ENCODE measurements at regions not wholly inside any gene's neighbourhood (a gene's known extent, or its start where the extent isn't known, plus 50 kb on each side); places are given as distances from the start of the nearest gene placed in this dataset.

GRCh38 chr4:180953572-180953971 lies 1289.6 kb upstream of the TENM3 start:
- Histone ChIP-seq H3K27me3 (no peaks in the 10 kb centered on the region), H3K27ac (no peak overlapping the region), H3K9me3 (no peaks in the 10 kb centered on the region), H3K4me3 (no peak overlapping the region), H3K36me3 (no peaks in the 10 kb centered on the region), H3K4me1 (no peaks in the 10 kb centered on the region)
- TF ChIP-seq POLR2A (IDR thresholded peaks at IDR 0.05) (no peak), POLR2AphosphoS5 (IDR thresholded peaks at IDR 0.05) (no peak), EP300 (IDR thresholded peaks at IDR 0.05) (no peak)
- TF ChIP-seq, protein P1, sequence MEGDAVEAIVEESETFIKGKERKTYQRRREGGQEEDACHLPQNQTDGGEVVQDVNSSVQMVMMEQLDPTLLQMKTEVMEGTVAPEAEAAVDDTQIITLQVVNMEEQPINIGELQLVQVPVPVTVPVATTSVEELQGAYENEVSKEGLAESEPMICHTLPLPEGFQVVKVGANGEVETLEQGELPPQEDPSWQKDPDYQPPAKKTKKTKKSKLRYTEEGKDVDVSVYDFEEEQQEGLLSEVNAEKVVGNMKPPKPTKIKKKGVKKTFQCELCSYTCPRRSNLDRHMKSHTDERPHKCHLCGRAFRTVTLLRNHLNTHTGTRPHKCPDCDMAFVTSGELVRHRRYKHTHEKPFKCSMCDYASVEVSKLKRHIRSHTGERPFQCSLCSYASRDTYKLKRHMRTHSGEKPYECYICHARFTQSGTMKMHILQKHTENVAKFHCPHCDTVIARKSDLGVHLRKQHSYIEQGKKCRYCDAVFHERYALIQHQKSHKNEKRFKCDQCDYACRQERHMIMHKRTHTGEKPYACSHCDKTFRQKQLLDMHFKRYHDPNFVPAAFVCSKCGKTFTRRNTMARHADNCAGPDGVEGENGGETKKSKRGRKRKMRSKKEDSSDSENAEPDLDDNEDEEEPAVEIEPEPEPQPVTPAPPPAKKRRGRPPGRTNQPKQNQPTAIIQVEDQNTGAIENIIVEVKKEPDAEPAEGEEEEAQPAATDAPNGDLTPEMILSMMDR (IDR thresholded peaks at IDR 0.05) = no peak
- 90% methylated on average over 4 of the region's 4 CpGs for WGBS
- DNase-seq (ENCODE audit: low spot score in 2 of 2) = no peak

DNA sequence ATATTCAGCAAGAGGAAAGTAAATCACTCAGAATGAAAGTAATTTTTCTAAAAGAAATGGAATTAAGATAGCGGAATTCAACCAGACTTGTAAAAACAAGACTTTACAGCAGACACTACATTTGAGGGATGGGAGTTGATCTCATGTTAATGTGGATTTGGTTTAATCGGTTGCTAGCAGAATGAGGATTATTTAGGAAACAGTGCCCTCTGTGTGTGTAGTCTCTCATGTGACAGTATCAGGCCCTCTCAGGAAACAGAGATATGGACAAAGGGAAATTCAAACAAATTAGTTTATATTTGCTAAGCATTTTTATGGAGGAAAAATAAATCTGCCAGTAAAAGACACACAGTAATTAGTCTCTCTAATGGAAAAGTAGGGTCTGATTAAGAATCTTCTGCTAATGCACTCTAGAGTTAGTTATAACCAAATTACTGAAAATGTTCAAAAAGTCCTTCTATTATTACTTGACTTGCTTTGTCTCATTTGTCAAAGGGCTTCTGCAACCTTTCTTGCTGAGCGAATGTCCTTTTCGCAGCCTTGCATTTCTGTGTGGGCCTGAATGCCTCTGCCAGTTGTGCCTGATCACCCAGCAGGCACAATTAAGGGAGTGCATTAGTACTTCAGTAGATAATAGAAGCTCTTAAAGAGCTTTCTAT lies 1282.3 kb upstream of the TENM3 start:
- WGBS = 72% methylated on average over 4 of the region's 4 CpGs
- no peak for DNase-seq (ENCODE audit: low spot score in 2 of 2)
- no peaks in the 10 kb centered on the region for H3K27me3 ChIP-seq
- TF ChIP-seq POLR2A (IDR thresholded peaks at IDR 0.05) (no peak), POLR2AphosphoS5 (IDR thresholded peaks at IDR 0.05) (no peak), EP300 (IDR thresholded peaks at IDR 0.05) (no peak)
- TF ChIP-seq, protein P1 (IDR thresholded peaks at IDR 0.05) = no peak
- no peaks in the 10 kb centered on the region for H3K36me3 ChIP-seq
- no peak overlapping the region for H3K4me3 ChIP-seq
- no peak overlapping the region for H3K27ac ChIP-seq
- no peaks in the 10 kb centered on the region for H3K4me1 ChIP-seq
- H3K9me3 ChIP-seq = no peaks in the 10 kb centered on the region

DNA sequence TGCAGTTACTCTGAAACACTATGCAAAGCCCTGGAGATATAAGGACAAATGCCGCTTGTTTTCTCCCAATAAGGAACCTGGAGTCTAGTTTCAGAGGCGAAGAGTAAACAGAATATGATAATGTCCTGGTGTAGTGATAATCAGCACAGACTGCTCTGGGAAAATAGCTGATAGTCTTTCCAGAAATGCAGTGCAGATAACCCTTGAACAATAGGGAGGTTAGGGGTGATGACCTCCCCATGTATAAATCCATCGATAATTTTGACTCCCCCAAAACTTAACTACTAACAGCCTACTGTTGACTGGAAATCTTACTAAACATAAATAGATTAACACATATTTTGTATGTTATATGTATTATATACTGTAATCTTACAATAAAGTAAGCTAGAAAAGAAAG lies 1280.9 kb upstream of the TENM3 start:
- whole genome bisulfite sequencing = 88% methylated on average over 3 of the region's 3 CpGs
- TF ChIP-seq, protein P1 (IDR thresholded peaks at IDR 0.05) = no peak
- TF ChIP-seq POLR2AphosphoS5 (IDR thresholded peaks at IDR 0.05) = no peak
- TF ChIP-seq EP300 (IDR thresholded peaks at IDR 0.05) = no peak
- Histone ChIP-seq H3K9me3 (no peaks in the 10 kb centered on the region), H3K36me3 (no peaks in the 10 kb centered on the region), H3K4me3 (no peak overlapping the region), H3K27ac (no peak overlapping the region), H3K27me3 (no peaks in the 10 kb centered on the region), H3K4me1 (no peaks in the 10 kb centered on the region)
- DNase-seq (ENCODE audit: low spot score in 2 of 2) = no peak

DNA sequence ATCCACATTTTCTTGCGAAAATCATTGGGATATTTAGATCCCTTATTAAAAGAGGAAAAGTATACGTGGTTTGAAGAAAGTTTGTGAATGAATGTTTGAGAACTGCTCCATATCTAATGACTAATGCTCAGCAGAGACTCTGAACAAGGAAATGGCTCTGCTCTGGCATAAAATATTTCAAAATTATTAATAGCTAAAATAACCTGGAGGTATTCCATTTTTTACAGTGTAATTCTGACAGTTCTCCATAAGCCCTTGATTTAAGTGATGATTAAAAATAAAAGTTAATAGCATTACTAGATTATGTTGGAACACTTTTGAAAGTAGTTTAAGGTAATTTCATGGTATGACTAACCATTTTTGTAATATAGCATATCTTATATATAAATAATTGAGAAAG lies 1276.9 kb upstream of the TENM3 start:
- TF ChIP-seq POLR2A (IDR thresholded peaks at IDR 0.05) = no peak
- TF ChIP-seq, protein P1 (IDR thresholded peaks at IDR 0.05) = no peak
- TF ChIP-seq POLR2AphosphoS5 (IDR thresholded peaks at IDR 0.05) = no peak
- TF ChIP-seq EP300 (IDR thresholded peaks at IDR 0.05) = no peak
- Histone ChIP-seq H3K27ac (no peak overlapping the region), H3K4me1 (no peaks in the 10 kb centered on the region), H3K9me3 (no peaks in the 10 kb centered on the region), H3K4me3 (no peak overlapping the region), H3K27me3 (no peaks in the 10 kb centered on the region), H3K36me3 (no peaks in the 10 kb centered on the region)
- 58% methylated on average over 2 of the region's 2 CpGs for WGBS
- no peak for DNase-seq (ENCODE audit: low spot score in 2 of 2)

DNA sequence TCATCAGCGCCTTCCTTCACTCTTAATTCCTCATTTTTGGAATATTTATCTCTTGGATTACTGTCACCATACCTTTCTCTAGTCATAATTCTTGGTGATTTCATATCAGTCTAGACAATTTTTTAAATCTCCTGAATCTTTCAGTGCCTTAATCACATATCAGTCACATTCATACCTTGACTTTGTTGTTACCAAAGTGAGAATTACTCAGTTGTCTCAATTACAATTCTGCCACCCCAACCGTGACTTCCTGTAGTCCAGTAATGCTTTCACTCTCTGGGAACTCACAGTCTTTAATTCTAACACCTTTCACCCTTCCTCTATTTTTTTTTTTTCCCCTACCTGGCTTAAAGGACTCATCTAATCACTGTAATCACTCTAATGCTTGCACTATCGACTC lies 1275.3 kb upstream of the TENM3 start:
- WGBS = 79% methylated on average over 3 of the region's 3 CpGs
- no peak for DNase-seq (ENCODE audit: low spot score in 2 of 2)
- Histone ChIP-seq H3K4me3 (no peak overlapping the region), H3K36me3 (no peaks in the 10 kb centered on the region), H3K9me3 (no peaks in the 10 kb centered on the region), H3K27ac (no peak overlapping the region), H3K27me3 (no peaks in the 10 kb centered on the region), H3K4me1 (no peaks in the 10 kb centered on the region)
- TF ChIP-seq POLR2AphosphoS5 (IDR thresholded peaks at IDR 0.05) (no peak), POLR2A (IDR thresholded peaks at IDR 0.05) (no peak), EP300 (IDR thresholded peaks at IDR 0.05) (no peak)
- TF ChIP-seq, protein P1 (IDR thresholded peaks at IDR 0.05) = no peak
